ENCODE measurements at regions not wholly inside any gene's neighbourhood (a gene's known extent, or its start where the extent isn't known, plus 50 kb on each side); places are given as distances from the start of the nearest gene placed in this dataset.

DNA sequence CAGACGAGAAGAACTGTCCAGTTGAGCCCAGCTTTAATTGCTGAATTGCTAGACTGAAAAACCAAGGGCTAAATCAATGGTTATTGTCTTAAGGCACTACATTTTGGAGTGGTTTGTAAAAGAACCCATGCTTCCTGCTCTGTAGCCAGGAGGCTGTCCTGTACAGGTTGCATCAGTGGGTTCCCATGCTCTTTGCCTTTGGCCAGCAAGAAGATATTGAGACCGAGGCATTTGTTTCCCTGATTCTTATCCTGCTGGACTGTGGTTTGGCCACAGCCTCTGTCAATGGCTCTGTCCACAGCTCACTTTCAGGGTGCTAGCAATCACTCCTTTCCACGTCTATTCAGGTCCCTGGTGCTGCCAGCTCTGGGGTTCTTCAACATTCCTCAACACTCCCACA is 89.6 kb downstream of the FAM43A start:
- TF ChIP-seq, protein P1, sequence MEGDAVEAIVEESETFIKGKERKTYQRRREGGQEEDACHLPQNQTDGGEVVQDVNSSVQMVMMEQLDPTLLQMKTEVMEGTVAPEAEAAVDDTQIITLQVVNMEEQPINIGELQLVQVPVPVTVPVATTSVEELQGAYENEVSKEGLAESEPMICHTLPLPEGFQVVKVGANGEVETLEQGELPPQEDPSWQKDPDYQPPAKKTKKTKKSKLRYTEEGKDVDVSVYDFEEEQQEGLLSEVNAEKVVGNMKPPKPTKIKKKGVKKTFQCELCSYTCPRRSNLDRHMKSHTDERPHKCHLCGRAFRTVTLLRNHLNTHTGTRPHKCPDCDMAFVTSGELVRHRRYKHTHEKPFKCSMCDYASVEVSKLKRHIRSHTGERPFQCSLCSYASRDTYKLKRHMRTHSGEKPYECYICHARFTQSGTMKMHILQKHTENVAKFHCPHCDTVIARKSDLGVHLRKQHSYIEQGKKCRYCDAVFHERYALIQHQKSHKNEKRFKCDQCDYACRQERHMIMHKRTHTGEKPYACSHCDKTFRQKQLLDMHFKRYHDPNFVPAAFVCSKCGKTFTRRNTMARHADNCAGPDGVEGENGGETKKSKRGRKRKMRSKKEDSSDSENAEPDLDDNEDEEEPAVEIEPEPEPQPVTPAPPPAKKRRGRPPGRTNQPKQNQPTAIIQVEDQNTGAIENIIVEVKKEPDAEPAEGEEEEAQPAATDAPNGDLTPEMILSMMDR (conservative IDR thresholded peaks at IDR 0.05; ENCODE audit: low read depth, low read length): no peak
- TF ChIP-seq, protein P2, sequence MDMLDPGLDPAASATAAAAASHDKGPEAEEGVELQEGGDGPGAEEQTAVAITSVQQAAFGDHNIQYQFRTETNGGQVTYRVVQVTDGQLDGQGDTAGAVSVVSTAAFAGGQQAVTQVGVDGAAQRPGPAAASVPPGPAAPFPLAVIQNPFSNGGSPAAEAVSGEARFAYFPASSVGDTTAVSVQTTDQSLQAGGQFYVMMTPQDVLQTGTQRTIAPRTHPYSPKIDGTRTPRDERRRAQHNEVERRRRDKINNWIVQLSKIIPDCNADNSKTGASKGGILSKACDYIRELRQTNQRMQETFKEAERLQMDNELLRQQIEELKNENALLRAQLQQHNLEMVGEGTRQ (IDR thresholded peaks at IDR 0.05; ENCODE audit: low read depth, low read length): no peak
- TF ChIP-seq RFX5 (IDR thresholded peaks at IDR 0.05; ENCODE audit: low read depth, low read length) (no peak), POLR2A (IDR thresholded peaks at IDR 0.05; ENCODE audit: low read depth, low read length) (no peak), MXI1 (IDR thresholded peaks at IDR 0.05; ENCODE audit: borderline replicate concordance, low read depth, low read length) (no peak), RCOR1 (IDR thresholded peaks at IDR 0.05; ENCODE audit: insufficient replicate concordance, low read length) (no peak), RAD21 (IDR thresholded peaks at IDR 0.05; ENCODE audit: low read length) (no peak), FOS (IDR thresholded peaks at IDR 0.05; ENCODE audit: low read depth, low read length) (no peak), CEBPB (IDR thresholded peaks at IDR 0.05; ENCODE audit: low read depth, low read length) (no peak), SMC3 (IDR thresholded peaks at IDR 0.05; ENCODE audit: low read depth, low read length) (no peak), BHLHE40 (IDR thresholded peaks at IDR 0.05; ENCODE audit: low read depth, low read length) (no peak)

All from IMR-90 (cell line).